Mesendoderm (in vitro differentiated cells): ENCODE measurements at regions not wholly inside any gene's neighbourhood (a gene's known extent, or its start where the extent isn't known, plus 50 kb on each side); places are given as distances from the start of the nearest gene placed in this dataset.

ENCODE experiments used
- DNase-seq: peaks from one replicate; pipeline ENCODE4 v3.0.0; 2013
- H2AK5ac ChIP-seq: 2 replicates; pipeline ENCODE4 v1.6.1; 2013; ENCODE audit warnings: low read length, inconsistent platforms
- H2BK120ac ChIP-seq: 2 replicates; pipeline ENCODE4 v1.6.1; 2013; ENCODE audit warnings: low read depth, mild to moderate bottlenecking, low read length, moderate library complexity, mixed read lengths
- H2BK15ac ChIP-seq: replicated peaks from 2 replicates; pipeline ENCODE4 v1.6.1; 2013; ENCODE audit warnings: low read depth, mild to moderate bottlenecking, moderate library complexity
- H2BK5ac ChIP-seq: 2 replicates; pipeline ENCODE4 v1.6.1; 2013; ENCODE audit warnings: low read length, inconsistent platforms
- H3K18ac ChIP-seq: 2 replicates; pipeline ENCODE4 v1.6.1; 2013; ENCODE audit warnings: mild to moderate bottlenecking, low read length, mixed read lengths
- H3K23ac ChIP-seq: one replicate; pipeline ENCODE4 v1.6.1; 2013; ENCODE audit warnings: low read length
- H3K27ac ChIP-seq: 2 replicates; pipeline ENCODE4 v1.5.1; 2013; ENCODE audit warnings: low read depth, mild to moderate bottlenecking, inconsistent platforms, low read length, moderate library complexity
- H3K27me3 ChIP-seq: 2 replicates; pipeline ENCODE4 v1.6.1; 2013; ENCODE audit warnings: low read length, control low read depth, mild to moderate bottlenecking, inconsistent platforms; ENCODE audit not compliant: insufficient read depth, poor library complexity
- H3K36me3 ChIP-seq: 2 replicates; pipeline ENCODE4 v1.6.1; 2013; ENCODE audit warnings: low read length, inconsistent platforms; ENCODE audit not compliant: control insufficient read depth, insufficient read depth
- H3K4ac ChIP-seq: one replicate; pipeline ENCODE4 v1.6.1; 2013; ENCODE audit warnings: low read depth, mild to moderate bottlenecking, low read length, moderate library complexity
- H3K4me1 ChIP-seq: 2 replicates; pipeline ENCODE4 v1.6.1; 2013; ENCODE audit warnings: low read depth, low read length, inconsistent platforms; ENCODE audit not compliant: control insufficient read depth
- H3K4me2 ChIP-seq: 2 replicates; pipeline ENCODE4 v1.6.1; 2013; ENCODE audit warnings: low read length
- H3K4me3 ChIP-seq: 2 replicates; pipeline ENCODE4 v1.5.1; 2013; ENCODE audit warnings: mild to moderate bottlenecking, low read length
- H3K56ac ChIP-seq: one replicate; pipeline ENCODE4 v1.6.1; 2013; ENCODE audit warnings: low read length
- H3K79me1 ChIP-seq: 2 replicates; pipeline ENCODE4 v1.6.1; 2013; ENCODE audit warnings: low read length, inconsistent platforms
- H3K79me2 ChIP-seq: 2 replicates; pipeline ENCODE4 v1.6.1; 2013; ENCODE audit warnings: mild to moderate bottlenecking, low read length; ENCODE audit not compliant: control insufficient read depth, insufficient read depth
- H3K9ac ChIP-seq: 2 replicates; pipeline ENCODE4 v1.6.1; 2013; ENCODE audit warnings: low read length, inconsistent platforms
- H4K5ac ChIP-seq: one replicate; pipeline ENCODE4 v1.6.1; 2013; ENCODE audit warnings: low read length
- H4K8ac ChIP-seq: one replicate; pipeline ENCODE4 v1.6.1; 2013; ENCODE audit warnings: low read depth, mild to moderate bottlenecking, control low read depth, low read length, moderate library complexity
- whole genome bisulfite sequencing: extraction: QIAGEN DNeasy Blood & Tissue Kit; methylation state at CpG from one replicate; pipeline ENCODE4 v1.1.7; 2013; ENCODE audit warnings: low lambda C conversion rate, missing lambda C conversion rate; ENCODE audit not compliant: insufficient coverage; ENCODE audit errors: extremely low coverage; 5-methylcytosine and 5-hydroxymethylcytosine counted together

GRCh38 chr1:198462365-198463019 lies 78.0 kb downstream of the ATP6V1G3 start:
- H3K79me2 ChIP-seq, result no peaks in the 10 kb centered on the region
- H3K4me2 ChIP-seq, result no peak overlapping the region
- H4K8ac ChIP-seq, result no peak overlapping the region
- no peak overlapping the region for H2BK120ac ChIP-seq
- no peak overlapping the region for H3K18ac ChIP-seq
- no peaks in the 10 kb centered on the region for H3K27me3 ChIP-seq
- no peak overlapping the region for H3K9ac ChIP-seq
- no peaks in the 10 kb centered on the region for H3K36me3 ChIP-seq
- H3K4me3 ChIP-seq, result no peak overlapping the region
- WGBS, result no CpG with 5 or more reads among the region's 1 CpG
- H2BK5ac ChIP-seq, result no peak overlapping the region
- no peaks in the 10 kb centered on the region for H3K4me1 ChIP-seq
- no peak for DNase-seq
- H2BK15ac ChIP-seq, result no peak overlapping the region
- H3K27ac ChIP-seq, result no peak overlapping the region
- no peak overlapping the region for H4K5ac ChIP-seq
- no peaks in the 10 kb centered on the region for H3K79me1 ChIP-seq
- no peak overlapping the region for H3K56ac ChIP-seq
- H3K4ac ChIP-seq, result no peak overlapping the region
- H3K23ac ChIP-seq, result no peak overlapping the region
- H2AK5ac ChIP-seq, result no peak overlapping the region

- Histone ChIP-seq H4K5ac (no peak overlapping the region), H3K23ac (no peak overlapping the region), H3K36me3 (no peaks in the 10 kb centered on the region), H3K27me3 (no peaks in the 10 kb centered on the region), H3K56ac (no peak overlapping the region), H3K4me2 (no peak overlapping the region), H3K4me1 (no peaks in the 10 kb centered on the region), H2AK5ac (no peak overlapping the region), H2BK5ac (no peak overlapping the region), H3K4me3 (no peak overlapping the region), H3K27ac (no peak overlapping the region), H3K18ac (no peak overlapping the region), H2BK15ac (no peak overlapping the region), H3K9ac (no peak overlapping the region), H3K79me2 (no peaks in the 10 kb centered on the region), H3K4ac (no peak overlapping the region), H4K8ac (no peak overlapping the region), H2BK120ac (no peak overlapping the region), H3K79me1 (no peaks in the 10 kb centered on the region)
- no peak for DNase-seq
- WGBS, result no CpG with 5 or more reads among the region's 3 CpGs
These were observed 84.5 kb downstream of the ATP6V1G3 start for GRCh38 chr1:198455966-198456365.

GRCh38 chr1:198449727-198450433 lies 90.6 kb downstream of the ATP6V1G3 start:
- Histone ChIP-seq H3K4me1 (no peaks in the 10 kb centered on the region), H3K36me3 (no peaks in the 10 kb centered on the region), H3K4me2 (no peak overlapping the region), H3K79me2 (no peaks in the 10 kb centered on the region), H3K4me3 (no peak overlapping the region), H3K27me3 (no peaks in the 10 kb centered on the region), H4K8ac (no peak overlapping the region), H3K27ac (no peak overlapping the region), H2BK15ac (no peak overlapping the region), H3K56ac (no peak overlapping the region), H3K79me1 (no peaks in the 10 kb centered on the region), H2BK120ac (no peak overlapping the region), H2BK5ac (no peak overlapping the region), H3K18ac (no peak overlapping the region), H3K4ac (no peak overlapping the region), H3K9ac (no peak overlapping the region), H3K23ac (no peak overlapping the region), H4K5ac (no peak overlapping the region), H2AK5ac (no peak overlapping the region)
- no peak for DNase-seq
- no CpG with 5 or more reads among the region's 3 CpGs for WGBS

GRCh38 chr1:198449261-198449660 lies 91.2 kb downstream of the ATP6V1G3 start:
- Histone ChIP-seq H3K18ac (no peak overlapping the region), H4K5ac (no peak overlapping the region), H2BK15ac (no peak overlapping the region), H3K4me1 (no peaks in the 10 kb centered on the region), H3K4me2 (no peak overlapping the region), H3K23ac (no peak overlapping the region), H4K8ac (no peak overlapping the region), H2AK5ac (no peak overlapping the region), H3K79me2 (no peaks in the 10 kb centered on the region), H3K27ac (no peak overlapping the region), H3K4ac (no peak overlapping the region), H3K36me3 (no peaks in the 10 kb centered on the region), H3K27me3 (no peaks in the 10 kb centered on the region), H3K79me1 (no peaks in the 10 kb centered on the region), H3K4me3 (no peak overlapping the region), H3K9ac (no peak overlapping the region), H3K56ac (no peak overlapping the region), H2BK5ac (no peak overlapping the region), H2BK120ac (no peak overlapping the region)
- peak; percentile 4 for DNase-seq

GRCh38 chr1:198447468-198447867 lies 93.0 kb downstream of the ATP6V1G3 start:
- H3K4ac ChIP-seq, result no peak overlapping the region
- WGBS, result no CpG with 5 or more reads among the region's 1 CpG
- no peak overlapping the region for H4K8ac ChIP-seq
- no peak overlapping the region for H3K4me3 ChIP-seq
- no peaks in the 10 kb centered on the region for H3K79me1 ChIP-seq
- H3K4me1 ChIP-seq, result no peaks in the 10 kb centered on the region
- H3K23ac ChIP-seq, result no peak overlapping the region
- H3K27me3 ChIP-seq, result no peaks in the 10 kb centered on the region
- no peaks in the 10 kb centered on the region for H3K79me2 ChIP-seq
- no peak overlapping the region for H4K5ac ChIP-seq
- H3K56ac ChIP-seq, result no peak overlapping the region
- H3K18ac ChIP-seq, result no peak overlapping the region
- H2AK5ac ChIP-seq, result no peak overlapping the region
- H2BK5ac ChIP-seq, result no peak overlapping the region
- H3K9ac ChIP-seq, result no peak overlapping the region
- H3K4me2 ChIP-seq, result no peak overlapping the region
- H3K27ac ChIP-seq, result no peak overlapping the region
- H3K36me3 ChIP-seq, result no peaks in the 10 kb centered on the region
- H2BK120ac ChIP-seq, result no peak overlapping the region
- H2BK15ac ChIP-seq, result no peak overlapping the region
- DNase-seq, result no peak

- Histone ChIP-seq H2BK5ac (no peak overlapping the region), H4K5ac (no peak overlapping the region), H3K4me3 (no peak overlapping the region), H3K27me3 (no peaks in the 10 kb centered on the region), H3K9ac (no peak overlapping the region), H3K27ac (no peak overlapping the region), H3K4ac (no peak overlapping the region), H3K18ac (no peak overlapping the region), H4K8ac (no peak overlapping the region), H3K79me2 (no peaks in the 10 kb centered on the region), H3K79me1 (no peaks in the 10 kb centered on the region), H3K4me1 (no peaks in the 10 kb centered on the region), H2BK15ac (no peak overlapping the region), H3K23ac (no peak overlapping the region), H2AK5ac (no peak overlapping the region), H3K56ac (no peak overlapping the region), H2BK120ac (no peak overlapping the region), H3K36me3 (no peaks in the 10 kb centered on the region), H3K4me2 (no peak overlapping the region)
- no peak for DNase-seq
- WGBS, result no CpG with 5 or more reads among the region's 3 CpGs
These were observed 94.6 kb downstream of the ATP6V1G3 start for GRCh38 chr1:198445872-198446271.
